PC-9 (cell line): ENCODE measurements at regions not wholly inside any gene's neighbourhood (a gene's known extent, or its start where the extent isn't known, plus 50 kb on each side); places are given as distances from the start of the nearest gene placed in this dataset.

Experiments
- BruUV-seq: library from RNA; stranded (reverse); fragments of 400-500 nt; replicated peaks from 2 replicates; lab custom pipeline; 2021; lab: Mats Ljungman, UMichigan
- CTCF ChIA-PET: fragments of 300-600 bp; sonication (Branson Sonifier 250); formaldehyde crosslinking; loops from one replicate; lab custom pipeline; 2022; ENCODE audit warnings: antibody characterized with exemption; lab: Charles Lee
- POLR2A ChIA-PET: fragments of 300-600 bp; sonication (Branson Sonifier 250); formaldehyde crosslinking; loops from one replicate; lab custom pipeline; 2022; ENCODE audit warnings: antibody characterized with exemption; ENCODE audit not compliant: unreplicated experiment; lab: Charles Lee
- DNase-seq, 2 experiments: peaks; one replicate each; pipeline versions ENCODE4 v3.0.0 to v3.0.0-alpha.2; 2015 to 2022; ENCODE audit warnings: mixed read lengths in 1 of 2
- H2AFZ ChIP-seq: fragments of 200-600 bp; sonication (generic); 2 replicates; pipeline ENCODE4 v1.8.1; 2017; ENCODE audit warnings: antibody characterized with exemption
- H3F3A ChIP-seq: fragments of 200-600 bp; sonication (generic); 2 replicates; pipeline ENCODE4 v1.8.1; 2017; ENCODE audit warnings: antibody characterized with exemption, mild to moderate bottlenecking, low read depth; ENCODE audit not compliant: insufficient read depth
- H3K27ac ChIP-seq: fragments of 200-600 bp; sonication (generic); 2 replicates; pipeline ENCODE4 v1.6.1; 2016; ENCODE audit warnings: mixed run types
- H3K27me3 ChIP-seq: fragments of 200-600 bp; sonication (generic); 2 replicates; pipeline ENCODE4 v1.6.1; 2016; ENCODE audit warnings: low read depth, mixed run types; ENCODE audit not compliant: insufficient read depth
- H3K36me3 ChIP-seq: fragments of 200-600 bp; sonication (generic); 2 replicates; pipeline ENCODE4 v1.6.1; 2016; ENCODE audit warnings: low read depth, mixed run types
- H3K4me1 ChIP-seq: fragments of 200-600 bp; sonication (generic); replicated peaks from 2 replicates; pipeline ENCODE4 v1.6.1; 2016; ENCODE audit warnings: mixed run types; ENCODE audit not compliant: insufficient read depth
- H3K4me2 ChIP-seq: fragments of 200-600 bp; sonication (generic); 2 replicates; pipeline ENCODE4 v1.6.1; 2017; ENCODE audit warnings: mixed run types
- H3K4me3 ChIP-seq: fragments of 200-600 bp; sonication (generic); 2 replicates; pipeline ENCODE4 v1.6.1; 2016; ENCODE audit warnings: mixed run types
- H3K79me2 ChIP-seq: fragments of 200-600 bp; sonication (generic); 2 replicates; pipeline ENCODE4 v1.6.1; 2017; ENCODE audit warnings: low read depth, mixed run types
- H3K9me2 ChIP-seq: fragments of 200-600 bp; sonication (generic); 2 replicates; pipeline ENCODE4 v1.8.1; 2017; ENCODE audit warnings: mild to moderate bottlenecking; ENCODE audit not compliant: insufficient read depth
- H3K9me3 ChIP-seq: fragments of 200-600 bp; sonication (generic); 2 replicates; pipeline ENCODE4 v1.8.1; 2016; ENCODE audit warnings: low read depth; ENCODE audit not compliant: insufficient read depth
- H4K20me1 ChIP-seq: fragments of 200-600 bp; sonication (generic); 2 replicates; pipeline ENCODE4 v1.8.1; 2017; ENCODE audit not compliant: insufficient read depth
- CTCF ChIP-seq: fragments of 200-600 bp; sonication (generic); conservative IDR thresholded peaks from 2 replicates; pipeline ENCODE4 v1.6.1; 2017; ENCODE audit warnings: mixed run types, antibody characterized with exemption, mild to moderate bottlenecking, moderate library complexity
- EZH2 ChIP-seq: fragments of 200-600 bp; sonication (generic); IDR thresholded peaks from 2 replicates; pipeline ENCODE4 v1.8.0; 2017; ENCODE audit warnings: antibody characterized with exemption, low read depth
- intact Hi-C: fragments of 100-400 bp; cut with micrococcal nuclease; formaldehyde crosslinking; loops from one replicate; pipeline ENCODE4 v1.10.0; 2022; ENCODE audit not compliant: unreplicated experiment

GRCh38 chr11:15489281-15489680, 374.6 kb downstream of the INSC start:
- DNase-seq: peak in 1 of 2 experiments; percentile 74
- Histone ChIP-seq H4K20me1 (no peaks in the 10 kb centered on the region), H3K27ac (no peak overlapping the region), H3K79me2 (no peaks in the 10 kb centered on the region), H3K4me3 (no peak overlapping the region), H3F3A (peaks cover 10% of the 10 kb centered on the region), H3K9me2 (no peaks in the 10 kb centered on the region), H3K9me3 (no peaks in the 10 kb centered on the region), H3K27me3 (no peaks in the 10 kb centered on the region), H3K4me2 (no peak overlapping the region), H3K4me1 (peaks cover 17% of the 10 kb centered on the region), H2AFZ (no peak overlapping the region), H3K36me3 (no peaks in the 10 kb centered on the region)
- CTCF ChIA-PET: no interaction called here
- intact Hi-C loops: no loop called here
- POLR2A ChIA-PET: no interaction called here
- TF ChIP-seq EZH2: no peak
- TF ChIP-seq CTCF: no peak
- no TSS peak for BruUV-seq

- peaks cover 21% of the 10 kb centered on the region for H3F3A ChIP-seq
- H3K4me2 ChIP-seq: no peak overlapping the region
- BruUV-seq: no TSS peak
- no peak overlapping the region for H3K4me3 ChIP-seq
- no peak for TF ChIP-seq CTCF
- TF ChIP-seq EZH2: no peak
- DNase-seq: peak in 1 of 2 experiments; percentile 52
- peaks cover 29% of the 10 kb centered on the region for H3K4me1 ChIP-seq
- ChIA-PET CTCF (no interaction called here), POLR2A (no interaction called here)
- intact Hi-C loops: no loop called here
- H3K36me3 ChIP-seq: no peaks in the 10 kb centered on the region
- no peaks in the 10 kb centered on the region for H3K27me3 ChIP-seq
- H4K20me1 ChIP-seq: no peaks in the 10 kb centered on the region
- H3K9me2 ChIP-seq: no peaks in the 10 kb centered on the region
- H3K9me3 ChIP-seq: no peaks in the 10 kb centered on the region
- H3K27ac ChIP-seq: no peak overlapping the region
- no peaks in the 10 kb centered on the region for H3K79me2 ChIP-seq
- H2AFZ ChIP-seq: no peak overlapping the region
Observed at GRCh38 chr11:15490535-15490934, 375.8 kb downstream of the INSC start.

- Histone ChIP-seq H3K27me3 (no peaks in the 10 kb centered on the region), H3K4me3 (no peak overlapping the region), H2AFZ (no peak overlapping the region), H3K36me3 (no peaks in the 10 kb centered on the region), H3K4me1 (peaks cover 32% of the 10 kb centered on the region), H3K4me2 (peak overlapping the region; percentile 61), H4K20me1 (no peaks in the 10 kb centered on the region), H3K79me2 (no peaks in the 10 kb centered on the region), H3F3A (peaks cover 21% of the 10 kb centered on the region), H3K9me2 (no peaks in the 10 kb centered on the region), H3K27ac (peak overlapping the region; percentile 70), H3K9me3 (no peaks in the 10 kb centered on the region)
- ChIA-PET CTCF (no interaction called here), POLR2A (no interaction called here)
- TF ChIP-seq EZH2 (no peak), CTCF (no peak)
- intact Hi-C loops: no loop called here
- no TSS peak for BruUV-seq
- DNase-seq: peak in 1 of 2 experiments; percentile 68
Observed at GRCh38 chr11:15493066-15493465, 378.3 kb downstream of the INSC start.
